HepG2 (cell line): ENCODE measurements at regions not wholly inside any gene's neighbourhood (a gene's known extent, or its start where the extent isn't known, plus 50 kb on each side); places are given as distances from the start of the nearest gene placed in this dataset.

Experiments
- CHD4 ChIP-seq: fragments of 200-600 bp; sonication (generic); IDR thresholded peaks from 2 replicates; pipeline ENCODE4 v1.7.0; 2017; ENCODE audit warnings: mild to moderate bottlenecking, low read length, borderline replicate concordance
- SIN3A ChIP-seq: IDR thresholded peaks from 2 replicates; pipeline ENCODE4 v1.6.1; 2011; ENCODE audit warnings: low read depth, mild to moderate bottlenecking, control low read depth, low read length, borderline replicate concordance
- ZBTB7A ChIP-seq: sonication (generic); formaldehyde crosslinking; IDR thresholded peaks from 2 replicates; pipeline ENCODE4 v1.8.0; 2022; ENCODE audit warnings: mild to moderate bottlenecking, missing genetic modification reagents
- ZNF720 ChIP-seq: sonication (generic); formaldehyde crosslinking; IDR thresholded peaks from 2 replicates; pipeline ENCODE4 v1.4.0; 2020; ENCODE audit warnings: missing genetic modification reagents
- TF ChIP-seq, protein P1 (sequence below): sonication (generic); formaldehyde crosslinking; IDR thresholded peaks from 2 replicates; pipeline ENCODE4 v1.5.0; 2020; ENCODE audit warnings: mild to moderate bottlenecking, missing genetic modification reagents, moderate library complexity
- TF ChIP-seq, protein P2 (sequence below): sonication (generic); formaldehyde crosslinking; IDR thresholded peaks from 2 replicates; pipeline ENCODE4 v1.4.0; 2020; ENCODE audit warnings: missing genetic modification reagents, mild to moderate bottlenecking, borderline replicate concordance

DNA sequence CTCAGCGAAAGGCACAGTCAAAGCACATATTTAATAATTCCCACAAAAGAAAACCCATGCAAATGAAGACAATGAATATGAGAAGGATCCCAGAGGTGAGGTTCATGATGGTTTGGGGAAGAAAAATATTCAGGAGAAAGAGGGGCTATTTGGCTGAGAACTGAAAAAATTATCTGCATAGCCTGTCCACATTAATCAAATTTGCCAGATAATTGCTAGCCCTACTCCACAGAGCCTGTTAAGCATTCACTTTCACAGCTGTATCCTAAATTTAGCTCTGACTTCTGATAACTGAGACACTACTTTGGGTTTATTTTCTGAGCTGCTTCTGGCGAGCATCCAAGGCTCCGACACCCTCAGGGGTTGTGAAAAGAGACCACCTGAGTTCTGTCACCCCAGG, 176.2 kb downstream of the HERPUD2 start:
- TF ChIP-seq, protein P1, sequence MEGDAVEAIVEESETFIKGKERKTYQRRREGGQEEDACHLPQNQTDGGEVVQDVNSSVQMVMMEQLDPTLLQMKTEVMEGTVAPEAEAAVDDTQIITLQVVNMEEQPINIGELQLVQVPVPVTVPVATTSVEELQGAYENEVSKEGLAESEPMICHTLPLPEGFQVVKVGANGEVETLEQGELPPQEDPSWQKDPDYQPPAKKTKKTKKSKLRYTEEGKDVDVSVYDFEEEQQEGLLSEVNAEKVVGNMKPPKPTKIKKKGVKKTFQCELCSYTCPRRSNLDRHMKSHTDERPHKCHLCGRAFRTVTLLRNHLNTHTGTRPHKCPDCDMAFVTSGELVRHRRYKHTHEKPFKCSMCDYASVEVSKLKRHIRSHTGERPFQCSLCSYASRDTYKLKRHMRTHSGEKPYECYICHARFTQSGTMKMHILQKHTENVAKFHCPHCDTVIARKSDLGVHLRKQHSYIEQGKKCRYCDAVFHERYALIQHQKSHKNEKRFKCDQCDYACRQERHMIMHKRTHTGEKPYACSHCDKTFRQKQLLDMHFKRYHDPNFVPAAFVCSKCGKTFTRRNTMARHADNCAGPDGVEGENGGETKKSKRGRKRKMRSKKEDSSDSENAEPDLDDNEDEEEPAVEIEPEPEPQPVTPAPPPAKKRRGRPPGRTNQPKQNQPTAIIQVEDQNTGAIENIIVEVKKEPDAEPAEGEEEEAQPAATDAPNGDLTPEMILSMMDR (CRISPR knock-in tag), result no peak
- TF ChIP-seq, protein P2, sequence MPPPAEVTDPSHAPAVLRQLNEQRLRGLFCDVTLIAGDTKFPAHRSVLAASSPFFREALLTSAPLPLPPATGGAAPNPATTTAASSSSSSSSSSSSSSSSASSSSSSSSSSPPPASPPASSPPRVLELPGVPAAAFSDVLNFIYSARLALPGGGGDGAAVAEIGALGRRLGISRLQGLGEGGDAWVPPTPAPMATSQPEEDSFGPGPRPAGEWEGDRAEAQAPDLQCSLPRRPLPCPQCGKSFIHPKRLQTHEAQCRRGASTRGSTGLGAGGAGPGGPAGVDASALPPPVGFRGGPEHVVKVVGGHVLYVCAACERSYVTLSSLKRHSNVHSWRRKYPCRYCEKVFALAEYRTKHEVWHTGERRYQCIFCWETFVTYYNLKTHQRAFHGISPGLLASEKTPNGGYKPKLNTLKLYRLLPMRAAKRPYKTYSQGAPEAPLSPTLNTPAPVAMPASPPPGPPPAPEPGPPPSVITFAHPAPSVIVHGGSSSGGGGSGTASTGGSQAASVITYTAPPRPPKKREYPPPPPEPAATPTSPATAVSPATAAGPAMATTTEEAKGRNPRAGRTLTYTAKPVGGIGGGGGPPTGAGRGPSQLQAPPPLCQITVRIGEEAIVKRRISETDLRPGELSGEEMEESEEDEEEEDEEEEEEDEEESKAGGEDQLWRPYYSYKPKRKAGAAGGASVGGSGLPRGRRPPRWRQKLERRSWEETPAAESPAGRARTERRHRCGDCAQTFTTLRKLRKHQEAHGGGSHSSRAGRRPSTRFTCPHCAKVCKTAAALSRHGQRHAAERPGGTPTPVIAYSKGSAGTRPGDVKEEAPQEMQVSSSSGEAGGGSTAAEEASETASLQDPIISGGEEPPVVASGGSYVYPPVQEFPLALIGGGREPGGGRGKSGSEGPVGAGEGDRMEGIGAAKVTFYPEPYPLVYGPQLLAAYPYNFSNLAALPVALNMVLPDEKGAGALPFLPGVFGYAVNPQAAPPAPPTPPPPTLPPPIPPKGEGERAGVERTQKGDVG (CRISPR knock-in tag), result no peak
- no peak for TF ChIP-seq ZBTB7A (CRISPR knock-in tag)
- no peak for TF ChIP-seq SIN3A
- no peak for TF ChIP-seq ZNF720 (CRISPR knock-in tag)
- no peak for TF ChIP-seq CHD4
